ENCODE measurements at regions not wholly inside any gene's neighbourhood (a gene's known extent, or its start where the extent isn't known, plus 50 kb on each side); places are given as distances from the start of the nearest gene placed in this dataset.

DNA sequence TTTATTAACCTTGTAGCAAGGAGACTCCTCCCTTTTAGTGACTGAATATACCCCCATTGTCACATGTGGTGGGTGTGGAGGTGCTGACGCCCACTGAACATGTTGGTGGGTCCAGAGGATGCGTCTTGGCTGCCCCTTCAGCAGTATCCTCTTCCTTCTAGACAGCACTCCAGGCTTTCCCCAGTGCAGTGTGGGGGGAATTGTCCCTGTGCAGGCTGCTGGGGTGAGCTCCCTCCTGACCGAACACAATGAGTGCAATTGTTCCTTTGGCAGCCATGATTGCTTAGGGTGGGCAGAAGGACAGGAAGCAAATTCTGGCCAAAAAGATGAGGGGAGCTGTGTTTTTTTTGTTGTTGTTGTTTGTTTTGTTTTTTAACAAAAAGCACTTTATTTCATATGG is 209.3 kb upstream of the PDE10A start:
- TF ChIP-seq, protein P1, sequence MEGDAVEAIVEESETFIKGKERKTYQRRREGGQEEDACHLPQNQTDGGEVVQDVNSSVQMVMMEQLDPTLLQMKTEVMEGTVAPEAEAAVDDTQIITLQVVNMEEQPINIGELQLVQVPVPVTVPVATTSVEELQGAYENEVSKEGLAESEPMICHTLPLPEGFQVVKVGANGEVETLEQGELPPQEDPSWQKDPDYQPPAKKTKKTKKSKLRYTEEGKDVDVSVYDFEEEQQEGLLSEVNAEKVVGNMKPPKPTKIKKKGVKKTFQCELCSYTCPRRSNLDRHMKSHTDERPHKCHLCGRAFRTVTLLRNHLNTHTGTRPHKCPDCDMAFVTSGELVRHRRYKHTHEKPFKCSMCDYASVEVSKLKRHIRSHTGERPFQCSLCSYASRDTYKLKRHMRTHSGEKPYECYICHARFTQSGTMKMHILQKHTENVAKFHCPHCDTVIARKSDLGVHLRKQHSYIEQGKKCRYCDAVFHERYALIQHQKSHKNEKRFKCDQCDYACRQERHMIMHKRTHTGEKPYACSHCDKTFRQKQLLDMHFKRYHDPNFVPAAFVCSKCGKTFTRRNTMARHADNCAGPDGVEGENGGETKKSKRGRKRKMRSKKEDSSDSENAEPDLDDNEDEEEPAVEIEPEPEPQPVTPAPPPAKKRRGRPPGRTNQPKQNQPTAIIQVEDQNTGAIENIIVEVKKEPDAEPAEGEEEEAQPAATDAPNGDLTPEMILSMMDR (IDR thresholded peaks at IDR 0.05): no peak
- TF ChIP-seq ZFX (IDR thresholded peaks at IDR 0.05; ENCODE audit: borderline replicate concordance): no peak
